ENCODE measurements at regions not wholly inside any gene's neighbourhood (a gene's known extent, or its start where the extent isn't known, plus 50 kb on each side); places are given as distances from the start of the nearest gene placed in this dataset.

DNA sequence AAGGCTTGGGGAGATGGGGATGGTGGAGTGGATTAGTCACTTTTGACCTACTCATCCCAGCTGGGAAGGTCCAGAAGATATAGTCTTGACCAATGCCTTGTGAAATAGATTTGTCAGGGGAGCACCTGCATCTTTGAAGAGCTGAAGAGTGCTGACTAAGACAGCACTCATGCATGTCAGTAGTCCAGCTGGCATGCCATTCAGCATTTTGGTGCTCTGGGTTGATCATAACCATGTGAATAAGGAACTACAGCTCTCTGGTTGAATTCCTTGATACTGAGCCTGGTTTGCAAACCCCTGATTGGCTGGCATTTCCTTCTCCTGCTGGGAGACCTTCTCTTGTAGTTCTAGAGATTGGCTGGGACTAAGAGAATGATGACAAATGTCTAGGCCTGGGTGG is 106.8 kb upstream of the ALX4 start:
- TF ChIP-seq ZNF274 (IDR thresholded peaks at IDR 0.05; ENCODE audit: low read depth, low read length): no peak
- no peak for TF ChIP-seq SUZ12 (IDR thresholded peaks at IDR 0.05; ENCODE audit: extremely low read depth, insufficient read depth, insufficient read length)
- no peak for TF ChIP-seq YY1 (IDR thresholded peaks at IDR 0.05; ENCODE audit: insufficient read depth, insufficient read length)

Data from NT2/D1 (cell line).